Neural cell (in vitro differentiated cells): ENCODE measurements at regions not wholly inside any gene's neighbourhood (a gene's known extent, or its start where the extent isn't known, plus 50 kb on each side); places are given as distances from the start of the nearest gene placed in this dataset.

Experiments used
- H2AFZ ChIP-seq: fragments of 200-600, 300-800 bp; sonication (generic), shearing (Covaris generic); 2 replicates; pipeline ENCODE4 v1.6.0; 2014; ENCODE audit warnings: low read depth, mild to moderate bottlenecking, antibody characterized with exemption, low read length, moderate library complexity
- H3F3A ChIP-seq: fragments of 200-600 bp; shearing (Covaris generic); 2 replicates; pipeline ENCODE4 v1.6.1; 2016; ENCODE audit warnings: mild to moderate bottlenecking, moderate library complexity, mixed read lengths, antibody characterized with exemption, low read length; ENCODE audit not compliant: insufficient read depth, poor library complexity, severe bottlenecking
- H3K27ac ChIP-seq: fragments of 200-600, 300-800 bp; sonication (generic), shearing (Covaris generic); 2 replicates; pipeline ENCODE4 v1.5.1; 2014; ENCODE audit warnings: mild to moderate bottlenecking, low read length, moderate library complexity
- H3K27me3 ChIP-seq: fragments of 300-800, 200-600 bp; sonication (generic), shearing (Covaris generic); 2 replicates; pipeline ENCODE4 v1.6.0; 2014; ENCODE audit warnings: mild to moderate bottlenecking, low read depth, low read length, moderate library complexity; ENCODE audit not compliant: insufficient read depth
- H3K36me3 ChIP-seq: fragments of 300-800, 200-600 bp; sonication (generic), shearing (Covaris generic); 2 replicates; pipeline ENCODE4 v1.5.1; 2014; ENCODE audit warnings: mild to moderate bottlenecking, antibody characterized with exemption, low read length, moderate library complexity; ENCODE audit not compliant: insufficient read depth
- H3K4me2 ChIP-seq: fragments of 300-800, 200-600 bp; sonication (generic), shearing (Covaris generic); 2 replicates; pipeline ENCODE4 v1.6.0; 2014; ENCODE audit warnings: mild to moderate bottlenecking, low read length
- H3K4me3 ChIP-seq: fragments of 300-800, 200-600 bp; sonication (generic), shearing (Covaris generic); 2 replicates; pipeline ENCODE4 v1.5.1; 2014; ENCODE audit warnings: mild to moderate bottlenecking, low read length, moderate library complexity
- H3K79me2 ChIP-seq: fragments of 200-600 bp; shearing (Covaris generic); replicated peaks from 2 replicates; pipeline ENCODE4 v1.6.0; 2014; ENCODE audit warnings: mild to moderate bottlenecking, low read length, moderate library complexity; ENCODE audit not compliant: insufficient read depth
- H3K9ac ChIP-seq: fragments of 300-800, 200-600 bp; sonication (generic), shearing (Covaris generic); 2 replicates; pipeline ENCODE4 v1.6.1; 2016; ENCODE audit warnings: mild to moderate bottlenecking, low read length, mixed read lengths
- H3K9me2 ChIP-seq: fragments of 200-600 bp; shearing (Covaris generic); 2 replicates; pipeline ENCODE4 v1.6.1; 2016; ENCODE audit warnings: mild to moderate bottlenecking, low read length, mixed read lengths; ENCODE audit not compliant: insufficient read depth
- H3K9me3 ChIP-seq: fragments of 200-600, 300-800 bp; sonication (generic), shearing (Covaris generic); 2 replicates; pipeline ENCODE4 v1.6.1; 2016; ENCODE audit warnings: mild to moderate bottlenecking, mixed run types, low read length, moderate library complexity, mixed read lengths
- H4K20me1 ChIP-seq: fragments of 200-600 bp; shearing (Covaris generic); 2 replicates; pipeline ENCODE4 v1.6.1; 2016; ENCODE audit warnings: mild to moderate bottlenecking, mixed run types; ENCODE audit not compliant: insufficient read depth
- EP300 ChIP-seq: fragments of 450-650 bp; conservative IDR thresholded peaks from 2 replicates; pipeline ENCODE4 v1.6.1; 2014; ENCODE audit warnings: antibody characterized with exemption, mild to moderate bottlenecking, moderate library complexity; ENCODE audit not compliant: poor library complexity, severe bottlenecking
- EZH2 ChIP-seq: fragments of 200-600, 300-800 bp; shearing (Covaris generic), sonication (generic); IDR thresholded peaks from 2 replicates; pipeline ENCODE4 v1.6.1; 2014; ENCODE audit warnings: antibody characterized with exemption, low read length, borderline replicate concordance, mild to moderate bottlenecking; ENCODE audit not compliant: insufficient read depth, poor library complexity, severe bottlenecking
- MXI1 ChIP-seq: fragments of 450-650 bp; conservative IDR thresholded peaks from 2 replicates; pipeline ENCODE4 v1.6.1; 2014; ENCODE audit warnings: antibody characterized with exemption, mild to moderate bottlenecking; ENCODE audit not compliant: poor library complexity, severe bottlenecking
- POLR2AphosphoS5 ChIP-seq: IDR thresholded peaks from 2 replicates; pipeline ENCODE4 v1.6.1; 2012
- RAD21 ChIP-seq: fragments of 450-650 bp; conservative IDR thresholded peaks from 2 replicates; pipeline ENCODE4 v1.6.1; 2014; ENCODE audit warnings: antibody characterized with exemption, mild to moderate bottlenecking, moderate library complexity
- REST ChIP-seq: IDR thresholded peaks from 2 replicates; pipeline ENCODE4 v1.6.1; 2012; ENCODE audit warnings: borderline replicate concordance
- SMC3 ChIP-seq: fragments of 450-650 bp; conservative IDR thresholded peaks from 2 replicates; pipeline ENCODE4 v1.6.1; 2014; ENCODE audit warnings: antibody characterized with exemption, mild to moderate bottlenecking, moderate library complexity; ENCODE audit not compliant: poor library complexity
- TAF1 ChIP-seq: IDR thresholded peaks from 2 replicates; pipeline ENCODE4 v1.6.1; 2012; ENCODE audit warnings: low read depth

- Histone ChIP-seq H3K9me3 (no peaks in the 10 kb centered on the region), H3K36me3 (no peaks in the 10 kb centered on the region), H3K4me3 (no peak overlapping the region), H3K27me3 (no peaks in the 10 kb centered on the region), H3K79me2 (no peaks in the 10 kb centered on the region), H3K9ac (no peak overlapping the region), H3K27ac (no peak overlapping the region), H3K4me2 (no peak overlapping the region), H3F3A (no peaks in the 10 kb centered on the region), H2AFZ (no peak overlapping the region), H3K9me2 (no peaks in the 10 kb centered on the region), H4K20me1 (no peaks in the 10 kb centered on the region)
- TF ChIP-seq EP300 = no peak
- no peak for TF ChIP-seq POLR2AphosphoS5
- no peak for TF ChIP-seq SMC3
- TF ChIP-seq REST = no peak
Measured at GRCh38 chr5:6976971-6977370, 263.7 kb downstream of the TENT4A start.

GRCh38 chr5:6979061-6979460 is 265.8 kb downstream of the TENT4A start:
- TF ChIP-seq MXI1 (no peak), SMC3 (no peak), POLR2AphosphoS5 (no peak), TAF1 (no peak), RAD21 (no peak), EZH2 (no peak), REST (no peak), EP300 (no peak)
- no peaks in the 10 kb centered on the region for H3F3A ChIP-seq
- no peak overlapping the region for H3K27ac ChIP-seq
- H4K20me1 ChIP-seq = no peaks in the 10 kb centered on the region
- H3K9ac ChIP-seq = no peak overlapping the region
- no peaks in the 10 kb centered on the region for H3K9me2 ChIP-seq
- no peaks in the 10 kb centered on the region for H3K27me3 ChIP-seq
- no peak overlapping the region for H2AFZ ChIP-seq
- no peaks in the 10 kb centered on the region for H3K9me3 ChIP-seq
- H3K4me3 ChIP-seq = no peak overlapping the region
- H3K4me2 ChIP-seq = no peak overlapping the region
- H3K79me2 ChIP-seq = no peaks in the 10 kb centered on the region
- H3K36me3 ChIP-seq = no peaks in the 10 kb centered on the region
